Fibroblast of upper back skin (primary cell): ENCODE measurements at regions not wholly inside any gene's neighbourhood (a gene's known extent, or its start where the extent isn't known, plus 50 kb on each side); places are given as distances from the start of the nearest gene placed in this dataset.

Experiments
- DNase-seq: peaks from one replicate; pipeline ENCODE4 v3.0.0-alpha.2; 2013

DNA sequence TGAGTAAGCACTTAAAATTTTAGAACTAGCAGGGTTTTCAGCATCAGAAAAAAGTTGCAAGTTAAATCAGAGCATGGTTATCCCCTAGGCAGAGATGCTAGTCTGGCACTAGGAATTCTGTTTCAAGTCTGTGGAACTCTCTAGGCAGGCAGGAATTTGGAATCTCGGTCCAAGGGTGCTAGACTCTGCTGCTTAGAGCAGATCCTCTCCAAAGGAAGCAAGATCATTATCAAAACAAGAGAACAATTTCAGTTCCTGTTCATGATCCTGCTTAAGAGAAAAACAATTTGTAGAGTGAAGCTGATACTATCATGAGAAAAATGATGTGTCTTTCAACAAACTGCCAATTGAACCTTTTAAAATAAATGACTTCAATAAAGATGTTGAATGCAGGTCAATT is 420.7 kb downstream of the KIF4B start:
- no peak for DNase-seq

DNA sequence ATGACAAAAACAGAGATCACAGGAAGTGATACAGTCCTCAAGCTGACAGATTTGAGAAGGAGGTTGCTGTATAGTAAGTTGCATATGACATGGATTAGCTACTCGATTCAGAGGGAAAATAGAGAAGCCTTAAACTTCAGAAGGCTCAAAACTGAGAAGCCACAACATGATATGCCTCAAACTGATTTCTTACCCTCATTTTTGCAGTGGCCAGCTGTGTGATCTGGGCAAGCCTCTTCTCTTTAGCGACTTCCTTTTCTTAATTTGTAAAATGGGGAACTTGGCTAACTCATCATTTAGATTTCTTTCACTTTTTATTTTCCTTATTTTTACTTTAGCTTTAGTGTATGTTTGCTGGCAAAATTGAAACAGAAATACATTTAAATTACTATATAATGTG is 421.1 kb downstream of the KIF4B start:
- DNase-seq: no peak

DNA sequence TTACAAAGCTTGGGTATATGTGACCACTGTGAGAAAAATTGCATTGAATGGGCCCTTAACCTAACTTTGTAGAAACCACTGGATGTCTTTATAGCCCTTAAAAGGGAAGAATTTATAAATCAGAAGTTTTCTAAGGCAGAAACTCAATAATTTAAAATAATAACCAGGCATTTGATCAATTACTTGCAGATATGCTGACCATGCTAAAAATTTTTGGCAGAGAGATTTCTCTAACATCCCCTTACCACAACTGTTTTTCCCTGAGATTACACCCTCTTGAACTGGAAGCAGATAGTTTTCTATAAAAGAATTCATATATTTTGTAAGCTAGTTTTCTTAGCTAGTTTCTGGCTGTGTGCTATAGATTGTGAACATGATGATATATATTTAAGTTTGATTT is 428.3 kb downstream of the KIF4B start:
- DNase-seq: no peak

DNA sequence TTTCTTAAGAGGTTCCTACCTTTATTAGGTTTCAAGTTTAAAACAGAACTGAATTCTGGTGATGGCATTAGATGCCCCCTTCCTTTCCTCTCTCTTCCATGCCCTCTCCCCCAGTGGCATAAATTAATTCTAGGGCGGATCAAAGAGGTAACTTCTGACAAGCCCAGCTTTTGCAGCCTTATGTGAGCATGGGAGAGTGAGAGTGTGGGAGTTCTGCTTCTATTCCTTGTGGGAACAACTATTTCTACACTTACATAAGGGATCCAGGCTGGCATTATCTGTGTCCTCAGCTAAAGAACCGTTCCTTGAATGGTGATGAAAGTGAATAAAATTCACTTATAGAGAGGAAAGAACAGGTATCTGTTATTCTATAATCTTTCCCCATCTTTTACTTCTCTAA is 437.6 kb downstream of the KIF4B start:
- DNase-seq: no peak

DNA sequence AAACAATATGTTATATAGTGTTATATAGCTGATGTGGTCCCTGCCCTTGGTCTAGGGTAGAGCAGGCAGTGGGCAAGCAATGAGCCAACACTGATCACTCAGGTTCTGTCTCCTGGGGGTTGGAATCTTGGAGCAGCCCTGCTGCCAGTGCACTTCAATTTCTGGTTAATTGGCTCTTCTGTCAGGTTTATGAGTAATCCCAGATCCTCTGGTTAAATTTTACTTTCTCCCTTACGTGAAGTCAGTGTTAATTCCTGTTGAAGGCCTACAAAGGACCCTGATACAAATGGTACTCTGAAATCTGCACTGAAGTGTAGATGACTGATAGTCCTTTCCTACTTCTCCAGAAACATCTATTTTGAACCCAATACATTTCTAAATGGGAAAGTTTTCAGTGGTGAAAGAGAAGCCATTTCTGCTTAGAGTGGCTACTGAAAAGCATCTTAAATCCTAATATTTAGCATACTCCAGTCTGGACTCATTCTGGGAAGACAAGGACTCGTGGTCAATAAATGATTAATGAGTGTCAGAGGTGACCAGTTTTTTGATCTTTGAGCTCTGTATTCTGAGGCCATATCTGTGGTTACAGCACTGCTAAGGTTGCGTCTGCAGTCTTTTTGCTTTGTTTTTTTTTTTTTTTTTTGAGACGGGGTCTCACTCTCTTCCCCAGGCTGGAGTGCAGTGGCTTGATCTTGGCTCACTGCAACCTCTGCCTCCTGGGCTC is 442.4 kb downstream of the KIF4B start:
- no peak for DNase-seq

DNA sequence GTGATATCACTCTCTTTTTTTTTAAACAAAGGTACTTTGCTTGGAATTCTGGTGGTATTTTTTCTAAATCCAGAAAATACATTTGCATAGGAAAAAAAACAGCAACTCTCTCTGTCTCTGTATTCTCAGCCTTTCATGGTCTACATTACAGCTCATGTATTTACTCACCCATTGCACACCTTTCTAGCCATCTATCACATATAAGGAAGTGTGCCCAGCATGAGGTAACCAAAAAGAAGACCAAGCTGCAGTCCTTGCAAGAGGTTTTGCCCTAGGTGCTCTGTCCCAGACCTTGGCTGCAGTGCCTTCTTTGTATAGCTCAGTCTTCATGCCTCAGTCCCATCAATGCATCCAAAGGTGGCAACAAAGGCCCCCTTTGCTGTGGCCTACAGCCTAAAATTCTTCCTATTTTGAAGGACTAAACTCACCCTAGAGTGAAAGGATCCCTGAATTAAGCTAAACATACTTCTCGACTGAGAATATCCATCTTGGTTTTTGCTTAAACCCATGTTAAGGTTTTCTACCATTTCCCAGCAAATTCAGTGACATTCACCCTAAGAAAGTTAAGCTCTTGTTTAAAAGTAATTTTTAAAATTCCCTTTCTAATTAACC is 446.4 kb downstream of the KIF4B start:
- no peak for DNase-seq

DNA sequence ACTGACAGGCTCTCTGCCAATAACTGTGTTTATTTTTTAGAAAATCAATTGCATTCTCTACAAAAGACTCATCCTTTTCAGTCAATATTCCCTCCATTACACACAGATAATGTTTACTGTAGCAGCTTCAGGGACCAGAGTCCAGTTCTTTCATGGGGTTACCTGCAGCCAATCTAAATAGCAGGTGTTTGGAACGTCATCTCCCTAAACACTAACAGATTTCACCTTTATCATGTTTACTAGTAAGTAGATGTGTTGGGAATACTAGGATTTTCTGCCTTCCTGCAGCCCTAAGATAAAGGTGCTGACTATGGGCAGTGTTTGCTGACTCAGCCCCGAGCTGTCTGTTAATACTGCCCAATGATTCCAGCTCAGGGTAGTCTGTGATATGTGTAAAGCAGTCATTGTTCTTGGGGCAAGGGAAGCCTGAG is 447.0 kb downstream of the KIF4B start:
- DNase-seq: no peak

DNA sequence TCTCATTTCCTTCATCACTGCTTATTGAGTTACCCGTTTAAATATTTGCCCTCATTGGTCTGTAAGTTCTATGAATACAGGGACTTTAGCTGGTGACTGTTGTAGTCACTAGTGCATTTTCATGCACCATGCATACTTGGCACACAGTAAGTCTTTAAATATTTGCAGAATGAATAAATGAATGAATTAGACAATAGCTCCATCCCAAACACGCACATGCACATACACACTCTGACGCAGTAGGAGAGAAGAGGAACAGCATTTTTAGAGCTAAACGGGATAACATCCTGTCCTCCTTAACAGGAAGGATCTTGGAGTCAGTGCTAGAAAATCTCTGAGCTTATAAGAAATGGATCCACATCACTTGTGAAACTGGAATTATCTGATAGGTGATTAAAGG is 447.7 kb downstream of the KIF4B start:
- no peak for DNase-seq

DNA sequence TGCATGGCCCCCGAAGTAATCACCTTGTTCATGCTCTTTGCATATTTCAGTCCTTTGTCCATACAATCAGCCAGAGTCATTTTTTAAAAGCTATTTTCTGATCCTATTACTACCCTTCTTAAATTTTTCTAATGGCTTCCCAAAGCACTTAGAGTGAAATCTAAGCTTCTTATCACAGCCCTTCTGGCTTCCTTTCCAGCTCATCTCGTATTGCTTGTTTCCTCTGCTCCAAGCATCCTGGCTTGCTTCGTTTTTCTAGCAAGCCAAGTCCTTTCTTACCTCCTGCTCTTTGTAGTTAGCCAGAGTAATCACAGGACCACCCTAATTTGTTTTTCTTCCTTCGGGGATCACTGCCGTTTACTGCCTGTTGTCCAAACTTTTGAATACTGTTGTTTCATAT is 453.3 kb downstream of the KIF4B start:
- DNase-seq: no peak

DNA sequence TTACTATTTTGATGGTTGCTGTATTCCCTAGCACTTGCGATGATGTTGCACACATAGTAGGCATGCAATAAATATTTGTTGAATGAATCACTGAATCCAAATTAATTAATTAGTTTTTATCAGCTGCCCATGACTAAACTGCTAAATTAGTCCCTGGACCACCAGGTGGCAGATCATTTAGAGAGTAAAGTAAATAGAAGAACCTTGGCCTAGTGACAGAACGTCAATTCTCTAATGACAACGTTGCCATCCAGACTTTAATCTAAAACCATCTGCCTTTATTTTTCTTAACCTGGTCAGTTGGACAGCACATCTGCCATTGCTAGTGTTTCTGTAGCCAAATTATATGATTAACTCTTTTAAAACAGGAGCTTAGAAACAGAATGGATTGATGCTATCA is 457.5 kb downstream of the KIF4B start:
- DNase-seq: no peak

DNA sequence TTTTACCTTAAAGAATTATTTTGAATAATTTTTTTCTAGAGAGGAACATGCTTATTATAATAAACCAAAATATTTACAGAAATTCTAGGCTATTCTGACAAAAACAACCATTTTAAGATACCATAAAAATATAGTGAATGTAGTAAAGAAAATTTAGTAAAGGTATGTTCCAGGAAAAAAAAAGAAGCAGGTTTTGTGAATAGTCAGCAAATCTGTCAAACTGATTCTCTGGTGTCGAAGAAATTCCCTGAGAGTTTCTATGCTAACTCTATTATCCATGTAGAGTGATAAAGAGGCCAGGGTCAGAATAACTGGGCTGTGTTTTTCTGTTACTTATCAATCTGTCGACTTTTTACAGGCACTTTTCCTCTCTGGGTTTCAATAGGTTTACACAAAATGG is 459.2 kb downstream of the KIF4B start:
- DNase-seq: no peak

DNA sequence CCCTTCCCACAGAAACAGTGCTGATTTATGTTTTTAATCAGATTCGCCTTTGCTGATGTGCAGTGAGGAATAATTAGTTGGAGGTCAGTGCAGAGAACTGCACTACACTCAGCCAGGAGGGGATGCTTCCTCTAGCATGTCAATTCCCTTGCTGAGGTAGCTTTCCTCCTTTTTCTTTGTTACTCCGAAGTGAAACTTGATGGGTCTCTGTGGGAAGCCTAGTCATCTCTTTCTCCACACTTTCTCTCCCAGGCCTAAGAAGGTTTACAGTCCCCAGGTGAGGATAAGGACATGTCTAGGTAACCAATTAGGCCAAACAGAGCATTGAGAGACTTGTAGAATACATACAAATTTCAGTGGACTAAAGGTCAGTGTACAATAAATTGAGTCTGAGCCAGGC is 461.8 kb downstream of the KIF4B start:
- DNase-seq: no peak

DNA sequence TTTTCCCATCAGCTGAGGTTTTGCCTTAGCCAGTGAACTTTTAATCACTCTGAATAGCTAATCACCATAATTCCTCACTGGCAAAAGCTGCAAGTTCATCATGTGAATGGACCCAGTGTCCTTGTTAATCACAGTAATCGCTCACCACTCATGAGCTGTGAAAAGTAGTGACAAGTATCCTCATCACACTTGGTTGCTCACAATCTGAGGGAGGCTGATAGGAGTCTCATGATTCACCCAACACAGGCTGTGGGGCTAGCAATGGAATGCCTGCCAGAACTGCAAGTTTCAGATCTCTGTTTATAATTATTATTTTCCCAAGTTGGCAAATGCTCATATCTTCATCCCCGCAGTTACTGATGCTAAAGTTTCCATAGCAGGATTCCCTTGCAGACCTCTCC is 467.2 kb downstream of the KIF4B start:
- no peak for DNase-seq

DNA sequence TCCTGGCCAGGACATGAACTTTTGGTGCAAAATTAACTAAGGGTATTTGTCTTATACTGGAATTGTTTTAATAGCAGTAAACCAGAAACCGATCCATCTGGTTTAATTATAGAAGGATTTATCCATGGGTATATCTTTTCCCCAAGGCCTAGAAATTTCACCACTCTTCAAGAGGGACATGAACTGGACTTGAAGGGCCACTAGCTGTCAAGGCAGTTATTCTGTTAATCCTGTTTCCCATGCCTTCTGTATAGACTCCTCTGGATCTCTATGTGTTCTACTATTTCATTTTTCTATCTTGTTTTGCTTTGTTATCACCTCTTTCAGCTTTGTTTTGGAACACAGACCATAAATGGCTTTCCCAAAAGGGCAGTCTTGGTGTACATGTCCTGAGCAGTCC is 467.6 kb downstream of the KIF4B start:
- no peak for DNase-seq

DNA sequence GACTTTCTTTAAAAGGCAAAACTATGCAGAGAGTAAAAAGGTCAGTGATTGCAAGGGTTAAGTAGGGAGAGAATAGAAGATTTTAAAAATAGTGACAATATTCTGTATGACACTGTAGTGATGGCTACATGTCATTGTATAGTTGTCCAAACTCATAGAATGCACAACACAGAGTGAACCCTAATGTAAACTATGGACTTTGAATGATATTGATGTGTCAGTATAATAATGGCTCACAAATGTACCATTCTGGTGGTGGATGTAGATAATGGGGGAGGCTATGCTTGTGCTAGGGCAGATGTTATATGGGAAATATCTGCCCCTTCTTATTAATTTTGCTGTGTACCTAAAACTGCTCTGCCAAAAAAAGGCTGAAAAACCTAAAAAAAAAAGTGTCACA is 468.9 kb downstream of the KIF4B start:
- no peak for DNase-seq

DNA sequence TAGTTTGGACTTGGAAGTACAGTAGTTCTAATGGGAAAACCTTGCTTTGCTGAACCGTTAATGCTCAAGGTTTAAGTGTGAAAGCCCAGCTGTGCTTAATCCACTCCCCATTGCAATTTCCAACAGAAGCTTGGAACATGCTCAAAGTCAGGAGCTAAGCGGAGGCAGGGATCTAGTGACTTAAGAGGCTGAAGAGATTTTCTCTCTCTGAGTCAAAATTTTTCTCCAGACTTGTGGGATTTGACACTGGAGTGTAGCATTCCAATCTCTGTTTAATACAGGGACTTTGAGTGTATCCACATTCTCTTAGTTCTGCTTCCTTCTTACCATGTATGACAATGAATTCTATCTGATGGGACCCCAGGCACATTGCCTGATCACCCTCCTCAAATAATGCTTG is 471.8 kb downstream of the KIF4B start:
- DNase-seq: peak; percentile 19

DNA sequence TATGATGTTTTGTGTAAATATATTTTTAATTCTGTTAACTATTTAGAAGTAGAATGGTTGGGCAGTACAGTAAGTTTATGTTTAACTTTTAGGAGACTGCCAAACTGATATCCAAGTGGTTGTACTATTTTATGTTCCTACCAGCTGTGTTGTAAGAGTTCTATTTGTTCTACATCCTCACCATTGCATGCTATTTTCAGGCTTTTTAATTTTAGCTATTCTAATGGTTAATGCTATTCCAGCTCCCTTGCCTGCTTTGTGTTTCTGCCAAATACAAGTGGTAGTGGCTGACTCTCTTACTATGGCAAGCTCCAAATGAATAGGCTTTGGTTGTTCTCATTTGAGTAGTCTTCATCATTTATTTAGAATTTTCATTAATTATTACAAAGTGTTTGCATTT is 476.4 kb downstream of the KIF4B start:
- no peak for DNase-seq

DNA sequence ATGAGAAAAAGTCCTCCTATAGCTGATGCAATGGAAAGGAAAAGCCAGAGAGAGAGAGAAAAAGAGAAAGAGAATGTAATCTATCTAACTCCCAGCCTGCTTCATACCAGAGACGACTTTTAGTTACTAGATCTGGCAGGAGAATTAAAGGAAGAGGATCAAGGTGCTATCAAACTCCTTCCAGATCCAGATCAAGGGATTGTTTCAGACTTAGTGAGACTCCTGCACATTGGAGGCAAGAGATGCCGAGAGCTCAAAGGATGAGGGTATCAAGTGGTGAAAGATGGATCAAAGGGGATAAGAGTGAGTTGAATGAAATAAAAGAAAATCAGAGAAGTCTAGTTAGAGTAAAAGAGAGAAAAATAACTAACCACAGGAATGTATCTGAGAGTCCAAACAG is 478.6 kb downstream of the KIF4B start:
- no peak for DNase-seq

DNA sequence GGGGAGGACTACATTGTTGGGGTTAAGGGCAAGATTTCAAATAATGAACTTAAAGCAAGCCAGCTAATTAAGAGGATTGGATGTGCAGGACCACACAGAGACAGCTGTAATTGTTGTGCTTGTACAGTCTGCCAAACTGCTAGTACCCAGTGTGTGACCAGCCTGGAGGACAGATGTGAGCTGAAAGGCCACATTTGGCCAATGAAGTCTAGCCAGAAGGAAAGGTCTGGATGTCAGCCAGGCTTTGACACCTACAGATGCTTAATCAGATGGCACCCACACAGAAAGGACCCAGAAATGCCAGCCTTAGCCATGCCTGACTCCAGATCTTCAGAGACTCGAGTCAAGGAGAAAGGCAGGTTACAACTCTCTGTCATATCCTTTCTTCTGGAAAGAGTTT is 491.1 kb downstream of the KIF4B start:
- no peak for DNase-seq

DNA sequence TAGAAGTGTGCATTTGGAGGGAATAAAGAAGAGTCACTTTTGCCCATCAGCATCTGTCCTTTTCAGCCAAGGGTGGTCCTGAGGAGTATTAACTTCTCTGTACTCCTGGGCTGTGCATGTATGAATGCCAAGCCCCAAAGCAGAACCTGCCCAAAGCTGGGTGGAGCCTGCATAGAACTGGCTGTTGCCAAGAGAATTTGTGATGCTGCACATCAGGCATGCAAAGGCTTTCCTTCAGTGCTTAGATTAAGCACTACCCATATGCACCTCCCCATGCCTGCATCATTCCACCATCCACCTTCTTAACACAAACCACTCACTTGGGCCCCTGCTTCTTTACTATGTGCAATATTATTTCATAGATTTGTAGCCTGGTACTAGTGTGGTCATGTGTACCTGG is 493.8 kb downstream of the KIF4B start:
- no peak for DNase-seq

DNA sequence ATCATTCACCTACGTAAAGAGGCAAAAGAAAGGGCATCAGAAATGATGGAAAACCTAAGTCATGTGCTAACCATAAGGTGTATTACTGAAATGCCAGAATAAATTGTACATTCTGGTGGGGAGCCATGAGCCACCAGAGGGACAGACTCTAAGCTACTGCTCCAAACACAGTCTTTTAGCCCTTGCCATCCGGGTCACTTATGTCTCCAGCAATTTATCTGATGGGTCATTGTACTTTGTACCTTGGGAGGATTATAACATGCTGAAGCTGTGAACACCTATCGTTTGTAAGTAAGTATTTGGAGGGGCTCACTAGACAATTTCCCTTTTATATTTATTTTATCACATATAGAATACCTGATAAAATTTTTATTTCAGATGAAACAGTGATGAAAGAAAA is 495.1 kb downstream of the KIF4B start:
- DNase-seq: no peak

DNA sequence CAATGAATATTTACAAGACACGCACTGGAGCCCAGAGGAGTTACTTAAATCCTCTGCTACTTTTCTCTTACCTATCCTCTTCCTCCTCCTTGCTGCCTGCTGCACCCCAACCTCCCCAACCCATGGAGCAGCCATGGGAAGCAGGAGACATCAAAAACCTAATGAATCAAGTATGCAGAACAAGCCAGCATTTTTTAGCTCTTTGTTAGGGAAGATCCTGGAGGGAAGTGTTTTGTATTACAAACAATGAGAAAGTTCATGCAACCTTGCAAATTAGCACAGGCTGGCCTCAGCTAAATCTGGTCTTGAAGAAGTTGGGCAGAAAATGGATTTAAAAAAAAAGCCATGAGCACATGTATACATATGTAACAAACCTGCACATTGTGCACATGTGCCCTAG is 498.8 kb downstream of the KIF4B start:
- no peak for DNase-seq

DNA sequence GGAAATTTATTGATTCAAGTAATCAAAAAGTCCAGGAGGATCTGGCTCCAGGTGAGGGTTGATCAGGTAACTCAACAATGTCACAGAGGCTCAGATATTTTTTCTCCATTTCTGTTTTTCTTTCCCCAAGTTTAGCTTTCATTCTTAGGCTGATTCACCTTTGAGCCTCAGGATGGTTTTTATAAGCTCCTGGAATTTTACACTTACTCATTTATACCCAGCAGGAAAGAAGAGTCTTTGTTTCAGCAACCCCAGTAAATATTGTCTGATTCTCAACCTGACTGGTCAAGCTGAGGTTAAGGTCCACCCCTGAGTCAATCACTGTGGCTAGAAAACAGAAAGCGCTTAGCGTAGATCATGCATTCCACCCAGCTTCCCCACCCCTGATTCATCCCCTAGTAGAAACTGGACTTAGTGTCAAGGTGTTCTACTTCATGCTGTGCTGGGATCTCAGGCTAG is 500.6 kb downstream of the KIF4B start:
- no peak for DNase-seq

DNA sequence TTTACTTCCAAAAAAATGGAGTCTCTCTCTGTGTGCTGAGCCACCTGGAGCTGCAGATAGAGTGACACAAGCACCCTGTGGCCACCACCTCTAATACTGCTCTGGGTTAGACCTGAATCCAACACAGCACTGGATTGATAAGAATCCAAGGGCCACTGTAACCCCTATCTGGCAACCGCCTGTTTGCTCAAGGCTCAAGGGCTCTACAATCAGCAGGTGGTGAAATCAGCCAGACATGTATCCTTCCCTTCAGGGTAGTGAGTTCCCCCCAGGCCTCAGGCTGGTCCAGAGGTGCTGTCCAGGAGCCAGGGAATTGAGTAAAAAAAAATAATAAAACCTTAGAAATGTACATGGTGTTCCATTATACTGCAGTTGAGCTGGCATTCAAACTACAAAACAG is 509.0 kb downstream of the KIF4B start:
- DNase-seq: no peak

DNA sequence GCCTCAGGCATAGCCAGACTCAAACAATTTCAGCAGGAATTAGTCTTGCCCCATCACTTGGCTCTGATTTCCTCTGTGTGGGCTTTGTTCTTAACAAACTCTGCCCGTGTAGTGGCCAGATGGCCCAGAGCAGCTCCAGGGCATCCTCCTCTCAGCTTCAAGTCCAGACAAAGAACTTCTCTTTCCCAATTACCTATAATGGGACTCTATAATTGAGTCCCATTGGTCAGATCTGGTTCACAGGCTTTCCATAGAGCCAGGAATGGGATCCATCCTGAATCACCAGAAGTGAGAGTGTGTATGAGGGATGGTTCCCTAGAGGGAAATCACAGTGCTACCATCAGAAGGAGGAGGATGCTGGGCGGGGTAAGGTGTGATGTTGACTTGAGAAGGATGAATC is 515.8 kb downstream of the KIF4B start:
- peak; percentile 5 for DNase-seq
